Superior temporal gyrus (tissue), 1 donor: ENCODE measurements at regions not wholly inside any gene's neighbourhood (a gene's known extent, or its start where the extent isn't known, plus 50 kb on each side); places are given as distances from the start of the nearest gene placed in this dataset.
A peak's percentile ranks its signal among the peaks of the same experiment; 100 is the strongest.

Experiments used
- DNase-seq: peaks from one replicate; pipeline ENCODE4 v3.0.0-alpha.2; 2016; ENCODE audit errors: extremely low spot score

DNA sequence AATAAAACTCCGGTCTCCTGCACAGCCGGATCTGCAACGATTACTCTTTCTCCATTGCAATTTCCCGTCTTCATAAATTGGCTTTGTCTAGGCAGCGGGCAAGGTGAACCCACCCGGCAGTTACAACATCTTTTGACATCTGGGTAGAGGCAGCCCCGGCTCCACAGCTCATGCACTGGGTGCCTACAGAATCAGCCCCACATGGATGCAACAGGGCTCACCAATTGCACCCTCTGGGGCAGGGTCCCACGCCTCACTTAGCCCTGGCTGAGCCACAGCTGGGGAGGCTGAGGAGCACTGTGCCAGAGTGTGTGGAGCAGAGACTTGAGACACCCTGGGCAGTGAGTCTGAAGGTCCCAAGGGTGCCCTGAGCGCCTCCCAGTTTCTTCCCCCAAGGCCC is 710.2 kb downstream of the TBC1D22A start:
- no peak for DNase-seq

GRCh38 chr22:47471406-47471805 is 709.0 kb downstream of the TBC1D22A start:
- DNase-seq, result no peak

DNA sequence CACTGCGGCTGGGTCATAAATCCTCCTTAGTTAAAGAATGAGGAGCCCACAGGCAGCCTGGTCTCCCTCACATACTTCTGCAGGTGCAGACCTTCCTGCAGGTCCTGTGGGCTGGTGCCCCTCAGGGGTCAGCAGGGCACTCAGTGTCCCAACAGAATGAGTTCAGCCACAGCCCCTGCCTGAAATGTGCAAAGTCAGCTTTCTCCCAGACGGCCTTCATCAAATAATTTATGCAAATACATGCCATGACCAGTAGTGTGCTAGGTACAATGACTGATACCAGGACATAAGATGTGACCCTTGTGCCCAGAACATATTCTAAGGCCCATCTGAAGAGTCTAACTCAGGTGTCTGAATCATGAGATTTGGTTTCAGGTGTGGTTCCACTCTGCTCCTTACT is 703.4 kb downstream of the TBC1D22A start:
- no peak for DNase-seq

- no peak for DNase-seq
Measured at GRCh38 chr22:47465222-47465621, 702.8 kb downstream of the TBC1D22A start.

GRCh38 chr22:47463220-47463619 is 700.8 kb downstream of the TBC1D22A start:
- DNase-seq, result no peak

DNA sequence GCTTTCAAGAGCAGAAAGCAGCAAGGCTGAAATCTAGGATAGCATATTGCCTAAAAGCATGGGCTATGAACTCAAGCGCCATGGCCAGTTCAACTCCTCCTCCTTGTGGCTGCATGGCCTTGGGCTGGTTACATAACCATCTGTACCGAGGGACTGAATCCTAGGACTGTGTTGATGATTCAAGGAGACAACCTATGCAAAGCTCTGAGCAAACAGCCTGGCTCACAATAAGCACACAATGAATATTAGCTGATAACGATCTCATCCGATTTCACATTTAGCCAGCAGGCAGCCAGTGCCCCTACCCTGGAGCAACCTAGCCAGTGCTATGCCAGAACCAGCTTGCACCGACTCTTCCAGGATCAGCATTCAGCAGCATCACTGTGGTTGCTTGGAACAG is 698.4 kb downstream of the TBC1D22A start:
- no peak for DNase-seq

DNA sequence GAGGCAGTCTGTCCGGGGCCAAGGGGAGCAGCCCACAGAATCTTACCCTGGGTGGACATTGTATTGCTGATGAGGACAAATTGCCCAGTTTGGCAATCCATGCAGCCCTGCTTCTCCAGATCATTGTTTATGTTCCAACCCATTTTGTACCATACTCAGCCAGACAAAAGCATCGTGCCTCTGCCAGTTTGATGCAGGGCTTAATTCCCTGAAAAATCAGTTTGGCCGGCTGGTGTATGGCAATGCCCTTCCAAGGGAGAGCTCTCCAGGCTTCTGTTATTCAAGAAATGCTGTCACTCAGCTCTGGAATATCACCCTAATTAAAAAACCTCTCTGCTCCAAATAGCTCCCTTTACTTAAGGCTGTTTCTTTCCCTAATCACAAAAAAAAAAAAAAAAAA is 697.7 kb downstream of the TBC1D22A start:
- peak; percentile 15 for DNase-seq

GRCh38 chr22:47458348-47458747 is 695.9 kb downstream of the TBC1D22A start:
- DNase-seq, result no peak

GRCh38 chr22:47457509-47458300 is 695.3 kb downstream of the TBC1D22A start:
- no peak for DNase-seq

DNA sequence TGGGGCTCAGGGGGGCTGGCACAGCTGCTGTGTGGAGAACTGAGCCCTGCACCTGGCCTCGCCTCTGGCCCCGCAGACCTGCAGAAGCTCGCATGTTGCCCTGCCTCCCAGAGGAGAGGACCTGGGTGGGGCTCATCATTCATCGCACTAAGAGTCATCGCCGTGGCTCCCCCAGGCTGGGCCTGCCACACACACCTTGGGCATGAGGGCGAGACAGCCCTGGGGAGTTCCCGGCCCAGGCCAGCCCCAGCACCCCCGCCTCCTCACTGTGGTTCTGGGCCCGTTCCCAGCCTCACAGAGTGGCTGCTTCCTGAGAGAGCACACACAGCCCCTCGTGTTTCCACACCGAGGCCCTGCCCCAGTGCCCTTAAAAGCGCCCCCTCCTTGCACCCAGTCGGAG is 694.6 kb downstream of the TBC1D22A start:
- no peak for DNase-seq

GRCh38 chr22:47456031-47456430 is 693.6 kb downstream of the TBC1D22A start:
- DNase-seq, result no peak

DNA sequence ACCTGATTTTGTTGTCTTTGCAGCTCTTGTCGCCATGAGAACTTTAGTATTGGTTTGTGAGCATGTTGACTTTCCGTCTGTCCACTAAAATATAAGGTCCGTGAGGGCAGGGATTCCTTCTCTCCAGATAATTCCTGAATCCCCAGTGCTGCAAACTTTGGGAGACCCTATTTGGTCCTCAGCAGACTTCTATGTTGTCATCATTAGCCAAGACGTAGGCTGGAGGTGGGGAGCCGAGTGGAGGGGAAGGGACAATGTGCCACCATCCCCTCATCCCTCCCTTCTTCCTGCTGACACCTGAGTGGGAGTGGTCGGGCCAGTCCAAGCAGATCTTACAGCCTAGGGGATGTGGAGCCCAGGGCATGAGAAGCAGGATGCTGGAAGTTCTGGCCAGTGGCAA is 690.6 kb downstream of the TBC1D22A start:
- DNase-seq, result no peak

DNA sequence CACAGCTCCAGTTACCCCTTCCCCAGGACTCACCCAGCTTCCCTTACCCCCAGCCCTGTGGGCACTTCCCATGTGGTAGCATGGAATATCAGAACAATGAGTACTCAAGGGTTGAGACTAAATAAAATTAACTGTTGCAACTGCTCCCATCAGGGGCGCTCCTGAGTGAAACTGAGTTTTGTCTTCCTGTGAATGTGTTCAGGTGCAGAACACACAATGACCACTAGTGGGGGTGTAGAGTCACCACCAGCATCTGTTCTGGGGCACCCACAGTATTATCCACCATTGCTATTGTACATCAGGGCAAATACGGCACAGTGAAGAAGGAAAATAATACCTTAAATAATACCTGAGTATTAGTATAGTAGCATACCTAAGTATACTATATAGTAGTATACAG is 689.7 kb downstream of the TBC1D22A start:
- no peak for DNase-seq

GRCh38 chr22:47450876-47451475 is 688.5 kb downstream of the TBC1D22A start:
- peak; percentile 53 for DNase-seq

GRCh38 chr22:47449508-47450270 is 687.2 kb downstream of the TBC1D22A start:
- DNase-seq, result no peak

DNA sequence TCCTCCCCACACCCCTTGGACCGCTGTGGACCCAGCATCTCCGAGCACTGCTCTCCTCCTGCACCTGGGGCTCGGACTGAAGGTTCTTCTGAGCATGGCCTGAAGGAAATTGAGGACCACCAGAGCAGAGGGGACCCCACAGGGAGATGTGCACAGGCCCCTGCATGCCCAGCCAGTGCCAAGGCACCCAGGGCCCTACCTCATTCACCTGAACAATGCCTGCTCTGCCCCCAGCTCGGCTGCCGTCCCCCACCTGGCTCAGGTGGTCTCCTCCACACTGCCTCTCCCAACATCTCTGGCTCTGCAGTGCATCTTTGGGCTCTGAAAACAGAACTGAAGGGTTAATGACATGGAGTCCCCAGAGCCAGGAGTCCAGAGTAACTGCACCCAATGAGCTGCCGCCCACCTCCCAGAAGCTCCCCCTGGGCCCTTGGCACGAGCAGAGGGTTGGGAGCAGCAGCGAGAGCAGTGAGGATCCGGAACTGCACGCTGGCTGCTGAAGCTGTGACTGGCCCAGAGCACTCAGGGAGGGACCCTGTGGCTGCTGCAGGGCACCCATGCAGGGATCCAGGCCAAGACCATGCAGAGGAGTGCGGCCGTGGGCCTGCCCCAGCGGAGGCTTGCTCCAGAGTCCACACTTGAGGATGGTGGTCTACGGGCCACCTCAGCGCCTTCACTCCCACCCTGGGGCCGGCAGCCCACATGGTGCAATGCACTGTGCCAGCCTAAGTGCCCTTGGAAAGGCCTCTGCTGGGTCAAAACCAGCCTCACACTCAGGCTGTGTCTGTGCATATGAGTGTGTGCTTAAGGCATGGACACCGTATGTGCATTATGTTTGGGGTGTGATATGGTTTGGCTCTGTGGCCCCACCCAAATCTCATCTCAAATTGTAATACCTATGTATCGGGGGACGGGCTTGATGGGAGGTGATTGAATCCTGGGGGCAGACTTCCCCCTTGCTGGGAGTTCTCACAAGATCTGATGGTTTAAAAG is 686.1 kb downstream of the TBC1D22A start:
- DNase-seq, result no peak

- DNase-seq, result no peak
Measured at GRCh38 chr22:47446821-47447810, 684.7 kb downstream of the TBC1D22A start.

- peak; percentile 9 for DNase-seq
Measured at GRCh38 chr22:47446331-47446730, 683.9 kb downstream of the TBC1D22A start.

DNA sequence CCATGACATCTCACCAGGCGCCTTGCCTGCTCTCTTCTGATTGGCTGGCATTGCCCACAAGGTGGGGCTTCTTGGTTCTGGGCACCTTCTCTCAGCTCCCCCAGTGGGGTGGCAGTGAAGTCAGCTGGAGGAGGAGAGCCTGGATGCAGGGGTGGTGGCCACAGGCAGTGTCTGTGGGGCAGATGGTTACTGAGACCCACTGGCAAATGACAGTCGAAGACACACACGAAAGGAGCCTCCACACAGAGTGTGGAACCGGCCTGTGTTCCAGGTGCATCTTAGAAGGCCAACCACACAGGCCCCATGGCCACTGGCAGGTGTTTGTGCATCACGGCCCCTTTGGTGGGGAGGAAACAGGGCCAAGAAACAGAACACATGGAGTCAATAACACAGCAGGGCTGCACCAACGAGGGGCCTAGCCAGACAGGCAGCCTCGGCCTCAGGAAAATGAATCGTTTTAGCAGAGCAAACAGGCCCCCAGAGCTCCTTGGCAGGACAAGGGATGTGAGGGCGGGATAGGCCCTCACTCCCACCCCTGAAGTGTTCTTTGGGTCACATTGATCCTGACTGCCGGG is 683.4 kb downstream of the TBC1D22A start:
- no peak for DNase-seq

DNA sequence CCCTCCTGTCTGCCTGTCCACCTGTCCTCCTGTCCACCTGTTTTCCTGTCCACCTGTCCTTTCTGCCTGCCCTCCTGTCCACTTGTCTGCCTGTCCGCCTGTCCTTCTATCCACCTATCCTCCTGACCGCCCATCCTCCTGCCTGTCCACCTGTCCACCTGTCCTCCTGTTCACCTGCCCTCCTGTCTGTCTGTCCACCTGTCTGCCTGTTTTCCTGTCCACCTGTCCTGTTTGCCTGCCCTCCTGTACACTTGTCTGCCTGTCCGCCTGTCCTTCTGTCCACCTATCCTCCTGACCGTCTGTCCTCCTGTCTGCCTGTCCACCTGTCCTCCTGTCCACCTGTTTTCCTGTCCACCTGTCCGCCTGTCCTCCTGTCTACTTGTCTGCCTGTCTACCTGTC is 682.8 kb downstream of the TBC1D22A start:
- DNase-seq, result no peak
